ENCODE measurements at regions not wholly inside any gene's neighbourhood (a gene's known extent, or its start where the extent isn't known, plus 50 kb on each side); places are given as distances from the start of the nearest gene placed in this dataset.

- no peak for TF ChIP-seq CTCF (IDR thresholded peaks at IDR 0.05; ENCODE audit: insufficient read depth, low read depth, low read length)
- no peak for DNase-seq (ENCODE audit: low read depth)
- no peak overlapping the region for H3K4me3 ChIP-seq (ENCODE audit: low read depth, low read length)
Observed at GRCh38 chr2:19811186-19811585, 90.6 kb downstream of the TTC32 start.

GRCh38 chr2:19810637-19811036 is 91.1 kb downstream of the TTC32 start:
- TF ChIP-seq CTCF (IDR thresholded peaks at IDR 0.05; ENCODE audit: insufficient read depth, low read depth, low read length) = no peak
- no peak for DNase-seq (ENCODE audit: low read depth)

GRCh38 chr2:19810148-19810547 is 91.6 kb downstream of the TTC32 start:
- DNase-seq (ENCODE audit: low read depth) = no peak
- no peak overlapping the region for H3K4me3 ChIP-seq (ENCODE audit: low read depth, low read length)
- TF ChIP-seq CTCF (IDR thresholded peaks at IDR 0.05; ENCODE audit: insufficient read depth, low read depth, low read length) = no peak

More at GRCh38 chr2:19810637-19811036, 91.1 kb downstream of the TTC32 start:
- H3K4me3 ChIP-seq (ENCODE audit: low read depth, low read length) = no peak overlapping the region

GRCh38 chr2:19809206-19809605 is 92.6 kb downstream of the TTC32 start:
- TF ChIP-seq CTCF (IDR thresholded peaks at IDR 0.05; ENCODE audit: insufficient read depth, low read depth, low read length) = no peak
- H3K4me3 ChIP-seq (ENCODE audit: low read depth, low read length) = no peak overlapping the region
- DNase-seq (ENCODE audit: low read depth) = no peak

- DNase-seq (ENCODE audit: low read depth) = no peak
- no peak overlapping the region for H3K4me3 ChIP-seq (ENCODE audit: low read depth, low read length)
- TF ChIP-seq CTCF (IDR thresholded peaks at IDR 0.05; ENCODE audit: insufficient read depth, low read depth, low read length) = no peak
Observed at GRCh38 chr2:19807866-19808265, 93.9 kb downstream of the TTC32 start.

- H3K4me3 ChIP-seq (ENCODE audit: low read depth, low read length) = no peak overlapping the region
- no peak for TF ChIP-seq CTCF (IDR thresholded peaks at IDR 0.05; ENCODE audit: insufficient read depth, low read depth, low read length)
- no peak for DNase-seq (ENCODE audit: low read depth)
Observed at GRCh38 chr2:19807346-19807745, 94.4 kb downstream of the TTC32 start.

GRCh38 chr2:19806591-19806990 is 95.2 kb downstream of the TTC32 start:
- no peak for DNase-seq (ENCODE audit: low read depth)
- no peak overlapping the region for H3K4me3 ChIP-seq (ENCODE audit: low read depth, low read length)
- TF ChIP-seq CTCF (IDR thresholded peaks at IDR 0.05; ENCODE audit: insufficient read depth, low read depth, low read length) = no peak

Measured in fibroblast of villous mesenchyme (primary cell).